ENCODE measurements at regions not wholly inside any gene's neighbourhood (a gene's known extent, or its start where the extent isn't known, plus 50 kb on each side); places are given as distances from the start of the nearest gene placed in this dataset.

DNA sequence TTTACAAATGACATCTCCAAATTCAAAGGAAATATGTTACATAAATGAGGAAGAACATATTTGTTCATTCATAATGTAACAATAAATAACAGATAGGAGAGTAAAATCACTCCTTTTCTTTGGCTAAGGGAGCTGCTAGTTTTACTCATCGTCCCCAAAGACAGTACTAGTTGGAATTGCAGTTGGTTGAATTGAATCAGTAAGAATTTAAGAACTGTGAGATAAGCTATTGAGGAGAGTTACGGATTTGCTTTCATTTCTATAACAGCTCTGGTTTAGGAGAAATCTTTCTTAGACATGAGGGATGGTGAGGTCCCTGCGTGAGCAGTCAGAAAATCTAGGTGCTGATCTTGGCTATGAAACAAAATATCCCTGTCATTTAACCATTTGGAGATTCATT, 402.8 kb downstream of the AEBP2 start:
- Histone ChIP-seq H3K18ac (ENCODE audit: low read length) (no peak overlapping the region), H3K27me3 (ENCODE audit: control insufficient read depth in 3 of 3, insufficient read depth in 3 of 3, low read depth in 1 of 3, low read length in 3 of 3) (no peaks in the 10 kb centered on the region), H3K14ac (ENCODE audit: low read length) (no peak overlapping the region), H3K36me3 (replicated peaks in 1 of 2; ENCODE audit: control insufficient read depth in 2 of 2, insufficient read depth in 2 of 2, low read length in 2 of 2) (no peaks in the 10 kb centered on the region), H3K9me3 (replicated peaks in 1 of 2; ENCODE audit: control insufficient read depth in 2 of 2, insufficient read depth in 1 of 2, low read depth in 1 of 2, low read length in 2 of 2) (no peaks in the 10 kb centered on the region), H2AK5ac (ENCODE audit: low read depth, low read length) (no peak overlapping the region), H2BK120ac (ENCODE audit: low read depth, low read length) (no peak overlapping the region), H2BK5ac (ENCODE audit: low read length) (no peak overlapping the region), H4K8ac (ENCODE audit: low read depth, low read length) (no peak overlapping the region), H2BK12ac (ENCODE audit: low read length) (no peak overlapping the region), H3K4ac (ENCODE audit: low read length) (no peak overlapping the region), H2AFZ (ENCODE audit: low read length) (no peak overlapping the region), H3K27ac (replicated peaks; ENCODE audit: low read length) (no peak overlapping the region), H3K9ac (ENCODE audit: low read depth, low read length, poor library complexity) (no peak overlapping the region), H3K79me1 (ENCODE audit: low read depth, low read length) (no peaks in the 10 kb centered on the region), H4K91ac (ENCODE audit: low read depth, low read length, poor library complexity) (no peak overlapping the region), H2BK15ac (ENCODE audit: low read length) (no peak overlapping the region), H3K4me2 (ENCODE audit: insufficient read depth, low read length, poor library complexity, severe bottlenecking) (no peak overlapping the region), H3K23ac (ENCODE audit: low read depth, low read length, poor library complexity) (no peak overlapping the region), H3K4me3 (ENCODE audit: low read length in 2 of 2) (no peak overlapping the region), H3K4me1 (ENCODE audit: control insufficient read depth in 2 of 2, insufficient read depth in 1 of 2, low read depth in 1 of 2, low read length in 2 of 2) (no peaks in the 10 kb centered on the region)
- DNase-seq (ENCODE audit: low spot score) = no peak
- no CpG with 5 or more reads among the region's 3 CpGs for WGBS, 2 donors (ENCODE audit: extremely low coverage in 2 of 2, insufficient read length in 2 of 2, insufficient replicate concordance in 1 of 2)

DNA sequence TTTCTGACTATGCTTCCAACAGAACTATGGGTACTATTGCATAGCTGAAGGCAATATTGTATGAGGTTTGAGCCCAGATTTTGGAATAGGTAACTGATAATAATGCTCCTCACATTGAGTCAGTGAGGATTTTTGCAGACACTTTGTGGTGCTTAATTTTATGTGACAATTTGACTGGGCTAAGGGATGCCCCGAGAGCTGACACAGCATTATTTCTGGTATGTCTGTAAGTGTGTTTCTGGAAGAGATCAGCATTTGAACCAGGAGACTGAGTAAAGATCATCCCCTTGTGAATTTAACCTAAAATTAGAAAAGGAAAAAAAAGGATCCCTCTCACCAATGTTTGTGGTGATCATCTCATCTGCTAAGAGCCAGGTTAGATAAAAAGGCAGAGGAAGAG, 404.9 kb downstream of the AEBP2 start:
- H3K27me3 ChIP-seq (ENCODE audit: control insufficient read depth in 3 of 3, insufficient read depth in 3 of 3, low read depth in 1 of 3, low read length in 3 of 3) = no peaks in the 10 kb centered on the region
- no peak overlapping the region for H3K27ac ChIP-seq (replicated peaks; ENCODE audit: low read length)
- H3K4me2 ChIP-seq (ENCODE audit: insufficient read depth, low read length, poor library complexity, severe bottlenecking) = no peak overlapping the region
- H2AK5ac ChIP-seq (ENCODE audit: low read depth, low read length) = no peak overlapping the region
- no peak overlapping the region for H3K18ac ChIP-seq (ENCODE audit: low read length)
- WGBS, 2 donors (ENCODE audit: extremely low coverage in 2 of 2, insufficient read length in 2 of 2, insufficient replicate concordance in 1 of 2) = no CpG with 5 or more reads among the region's 1 CpG
- DNase-seq (ENCODE audit: low spot score) = no peak
- no peaks in the 10 kb centered on the region for H3K4me1 ChIP-seq (ENCODE audit: control insufficient read depth in 2 of 2, insufficient read depth in 1 of 2, low read depth in 1 of 2, low read length in 2 of 2)
- no peak overlapping the region for H3K14ac ChIP-seq (ENCODE audit: low read length)
- H2BK120ac ChIP-seq (ENCODE audit: low read depth, low read length) = no peak overlapping the region
- H3K9me3 ChIP-seq (replicated peaks in 1 of 2; ENCODE audit: control insufficient read depth in 2 of 2, insufficient read depth in 1 of 2, low read depth in 1 of 2, low read length in 2 of 2) = peaks cover 0 to 2% of the 10 kb centered on the region in 2 donors
- H3K4ac ChIP-seq (ENCODE audit: low read length) = no peak overlapping the region
- no peak overlapping the region for H3K4me3 ChIP-seq (ENCODE audit: low read length in 2 of 2)
- no peak overlapping the region for H4K8ac ChIP-seq (ENCODE audit: low read depth, low read length)
- no peak overlapping the region for H3K23ac ChIP-seq (ENCODE audit: low read depth, low read length, poor library complexity)
- H2BK5ac ChIP-seq (ENCODE audit: low read length) = no peak overlapping the region
- H2AFZ ChIP-seq (ENCODE audit: low read length) = no peak overlapping the region
- H3K79me1 ChIP-seq (ENCODE audit: low read depth, low read length) = no peaks in the 10 kb centered on the region
- H3K9ac ChIP-seq (ENCODE audit: low read depth, low read length, poor library complexity) = no peak overlapping the region
- no peak overlapping the region for H2BK12ac ChIP-seq (ENCODE audit: low read length)
- H3K36me3 ChIP-seq (replicated peaks in 1 of 2; ENCODE audit: control insufficient read depth in 2 of 2, insufficient read depth in 2 of 2, low read length in 2 of 2) = no peaks in the 10 kb centered on the region
- H2BK15ac ChIP-seq (ENCODE audit: low read length) = no peak overlapping the region
- H4K91ac ChIP-seq (ENCODE audit: low read depth, low read length, poor library complexity) = no peak overlapping the region

DNA sequence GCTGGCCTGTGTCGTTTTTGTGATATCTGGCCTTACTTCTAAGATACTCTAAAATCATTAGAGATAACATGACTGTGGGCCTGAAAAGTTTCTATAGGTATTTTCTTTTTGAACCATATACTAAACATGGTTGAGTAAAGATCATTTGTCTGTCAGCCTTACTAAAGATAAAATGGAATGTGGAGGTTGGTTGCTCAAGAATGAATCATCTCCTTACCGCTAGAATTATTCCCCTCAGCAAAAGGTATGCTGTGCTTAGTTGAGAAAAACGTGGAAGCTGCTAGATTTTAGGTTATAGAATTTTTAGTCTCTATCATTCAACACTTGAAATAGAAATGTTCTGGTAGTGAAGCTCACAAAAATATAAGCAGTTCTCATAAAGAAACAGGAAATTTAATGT, 407.3 kb downstream of the AEBP2 start:
- no peak overlapping the region for H2AK5ac ChIP-seq (ENCODE audit: low read depth, low read length)
- no peak overlapping the region for H3K4me3 ChIP-seq (ENCODE audit: low read length in 2 of 2)
- H4K8ac ChIP-seq (ENCODE audit: low read depth, low read length) = no peak overlapping the region
- H3K79me1 ChIP-seq (ENCODE audit: low read depth, low read length) = no peaks in the 10 kb centered on the region
- H3K23ac ChIP-seq (ENCODE audit: low read depth, low read length, poor library complexity) = no peak overlapping the region
- peaks cover 0 to 12% of the 10 kb centered on the region in 2 donors for H3K4me1 ChIP-seq (ENCODE audit: control insufficient read depth in 2 of 2, insufficient read depth in 1 of 2, low read depth in 1 of 2, low read length in 2 of 2)
- no peak overlapping the region for H2BK120ac ChIP-seq (ENCODE audit: low read depth, low read length)
- no peaks in the 10 kb centered on the region for H3K27me3 ChIP-seq (ENCODE audit: control insufficient read depth in 3 of 3, insufficient read depth in 3 of 3, low read depth in 1 of 3, low read length in 3 of 3)
- H2AFZ ChIP-seq (ENCODE audit: low read length) = no peak overlapping the region
- no peak overlapping the region for H3K27ac ChIP-seq (replicated peaks; ENCODE audit: low read length)
- H3K4ac ChIP-seq (ENCODE audit: low read length) = no peak overlapping the region
- DNase-seq (ENCODE audit: low spot score) = no peak
- no CpG with 5 or more reads among the region's 3 CpGs for WGBS, 2 donors (ENCODE audit: extremely low coverage in 2 of 2, insufficient read length in 2 of 2, insufficient replicate concordance in 1 of 2)
- H3K9ac ChIP-seq (ENCODE audit: low read depth, low read length, poor library complexity) = no peak overlapping the region
- no peak overlapping the region for H2BK5ac ChIP-seq (ENCODE audit: low read length)
- H3K14ac ChIP-seq (ENCODE audit: low read length) = no peak overlapping the region
- peaks cover 0 to 7% of the 10 kb centered on the region in 2 donors for H3K9me3 ChIP-seq (replicated peaks in 1 of 2; ENCODE audit: control insufficient read depth in 2 of 2, insufficient read depth in 1 of 2, low read depth in 1 of 2, low read length in 2 of 2)
- H3K18ac ChIP-seq (ENCODE audit: low read length) = no peak overlapping the region
- no peak overlapping the region for H2BK15ac ChIP-seq (ENCODE audit: low read length)
- H4K91ac ChIP-seq (ENCODE audit: low read depth, low read length, poor library complexity) = no peak overlapping the region
- H3K4me2 ChIP-seq (ENCODE audit: insufficient read depth, low read length, poor library complexity, severe bottlenecking) = no peak overlapping the region
- no peak overlapping the region for H2BK12ac ChIP-seq (ENCODE audit: low read length)
- no peaks in the 10 kb centered on the region for H3K36me3 ChIP-seq (replicated peaks in 1 of 2; ENCODE audit: control insufficient read depth in 2 of 2, insufficient read depth in 2 of 2, low read length in 2 of 2)

DNA sequence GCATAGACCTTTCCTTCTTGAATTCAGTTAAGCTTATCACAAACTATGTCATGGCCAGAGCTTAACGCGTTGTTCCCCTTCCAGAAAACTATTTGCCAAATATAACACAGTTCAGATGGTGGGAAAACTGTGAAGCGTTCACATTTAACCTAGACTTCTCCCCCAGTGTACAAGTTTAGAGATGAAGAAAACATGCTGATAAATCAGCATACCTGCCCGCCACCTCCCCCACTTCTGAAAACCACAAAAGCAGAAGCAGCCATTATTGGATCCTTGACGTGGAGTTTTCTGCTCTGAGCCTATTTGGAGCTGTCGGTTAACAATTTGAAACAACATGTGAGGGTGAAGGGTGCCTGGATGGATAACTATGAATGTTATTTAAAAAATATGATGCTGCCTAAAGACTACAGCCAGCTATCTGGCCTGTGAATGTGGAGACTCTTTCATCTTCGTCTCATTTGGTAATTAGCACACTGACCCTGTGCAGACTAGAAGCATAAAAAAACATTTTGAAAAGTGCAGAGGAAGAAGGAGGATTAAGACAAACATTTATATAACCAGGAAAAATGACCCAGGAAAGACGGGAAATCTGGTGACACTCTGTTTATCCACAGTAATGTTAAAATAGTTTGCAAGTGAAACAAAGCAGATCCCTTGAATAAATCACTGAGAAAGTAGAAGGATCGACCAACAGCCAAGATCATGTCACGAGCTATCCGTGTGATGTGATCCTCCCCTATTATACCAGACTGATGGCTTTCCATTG, 408.2 kb downstream of the AEBP2 start:
- no peak overlapping the region for H3K4me2 ChIP-seq (ENCODE audit: insufficient read depth, low read length, poor library complexity, severe bottlenecking)
- H2BK15ac ChIP-seq (ENCODE audit: low read length) = no peak overlapping the region
- H3K9me3 ChIP-seq (replicated peaks in 1 of 2; ENCODE audit: control insufficient read depth in 2 of 2, insufficient read depth in 1 of 2, low read depth in 1 of 2, low read length in 2 of 2) = peaks cover 0 to 7% of the 10 kb centered on the region in 2 donors
- no peak for DNase-seq (ENCODE audit: low spot score)
- no peaks in the 10 kb centered on the region for H3K27me3 ChIP-seq (ENCODE audit: control insufficient read depth in 3 of 3, insufficient read depth in 3 of 3, low read depth in 1 of 3, low read length in 3 of 3)
- no peak overlapping the region for H3K23ac ChIP-seq (ENCODE audit: low read depth, low read length, poor library complexity)
- H4K8ac ChIP-seq (ENCODE audit: low read depth, low read length) = no peak overlapping the region
- H4K91ac ChIP-seq (ENCODE audit: low read depth, low read length, poor library complexity) = no peak overlapping the region
- H3K4me1 ChIP-seq (ENCODE audit: control insufficient read depth in 2 of 2, insufficient read depth in 1 of 2, low read depth in 1 of 2, low read length in 2 of 2) = peaks cover 0 to 12% of the 10 kb centered on the region in 2 donors
- peak overlapping the region; percentile 48 for H2AFZ ChIP-seq (ENCODE audit: low read length)
- H3K4me3 ChIP-seq (ENCODE audit: low read length in 2 of 2) = no peak overlapping the region
- H2BK120ac ChIP-seq (ENCODE audit: low read depth, low read length) = no peak overlapping the region
- no peak overlapping the region for H2BK12ac ChIP-seq (ENCODE audit: low read length)
- H3K27ac ChIP-seq (replicated peaks; ENCODE audit: low read length) = no peak overlapping the region
- no peak overlapping the region for H3K18ac ChIP-seq (ENCODE audit: low read length)
- no peak overlapping the region for H3K4ac ChIP-seq (ENCODE audit: low read length)
- H3K14ac ChIP-seq (ENCODE audit: low read length) = no peak overlapping the region
- no peaks in the 10 kb centered on the region for H3K79me1 ChIP-seq (ENCODE audit: low read depth, low read length)
- H3K36me3 ChIP-seq (replicated peaks in 1 of 2; ENCODE audit: control insufficient read depth in 2 of 2, insufficient read depth in 2 of 2, low read length in 2 of 2) = no peaks in the 10 kb centered on the region
- H2BK5ac ChIP-seq (ENCODE audit: low read length) = no peak overlapping the region
- no peak overlapping the region for H2AK5ac ChIP-seq (ENCODE audit: low read depth, low read length)
- H3K9ac ChIP-seq (ENCODE audit: low read depth, low read length, poor library complexity) = no peak overlapping the region
- no CpG with 5 or more reads among the region's 11 CpGs for WGBS, 2 donors (ENCODE audit: extremely low coverage in 2 of 2, insufficient read length in 2 of 2, insufficient replicate concordance in 1 of 2)
